Fibroblast of skin of left biceps (primary cell): ENCODE measurements at regions not wholly inside any gene's neighbourhood (a gene's known extent, or its start where the extent isn't known, plus 50 kb on each side); places are given as distances from the start of the nearest gene placed in this dataset.
"Not testable (repeated sequence)": the region's sequence is repeated elsewhere in the genome, so short reads cannot be mapped to it uniquely, and the experiment has no call there.

ENCODE experiments used
- DNase-seq, 2 experiments: peaks; one replicate each; pipeline ENCODE4 v3.0.0-alpha.2; 2013; ENCODE audit warnings: low read depth in 2 of 2

DNA sequence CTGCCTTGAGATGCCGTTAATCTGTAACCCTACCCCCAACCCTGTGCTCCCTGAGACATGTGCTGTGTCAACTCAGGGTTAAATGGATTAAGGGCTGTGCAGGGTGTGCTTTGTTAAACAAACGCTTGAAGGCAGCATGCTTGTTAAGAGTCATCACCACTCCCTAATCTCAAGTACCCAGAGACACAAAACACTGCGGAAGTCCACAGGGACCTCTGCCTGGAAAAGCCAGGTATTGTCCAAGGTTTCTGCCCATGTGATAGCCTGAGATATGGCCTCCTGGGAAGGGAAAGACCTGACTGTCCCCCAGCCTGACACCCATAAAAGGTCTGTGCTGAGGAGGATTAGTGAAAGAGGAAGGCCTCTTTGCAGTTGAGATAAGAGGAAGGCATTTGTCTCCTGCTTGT is 270.8 kb upstream of the FRG2C start:
- not testable (repeated sequence) for DNase-seq

DNA sequence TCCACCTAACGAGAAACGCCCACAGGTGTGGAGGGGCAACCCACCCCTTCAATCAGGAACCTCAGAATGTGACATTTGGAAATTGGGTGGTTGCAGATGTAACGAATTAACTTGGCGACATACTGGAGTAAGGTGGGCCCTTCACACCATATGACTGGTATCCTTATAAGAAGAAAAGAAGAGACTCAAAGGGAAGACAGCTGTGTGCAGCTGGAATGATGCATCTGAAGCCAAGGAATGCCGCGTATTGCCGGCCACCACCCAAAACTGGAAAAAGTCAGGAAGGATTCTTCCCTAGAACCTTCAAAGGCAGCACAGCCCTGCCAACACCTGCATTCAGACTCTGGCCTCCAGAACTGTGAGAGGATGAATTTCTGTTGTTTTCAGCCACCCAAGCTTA is 270.0 kb upstream of the FRG2C start:
- DNase-seq = not testable (repeated sequence)

DNA sequence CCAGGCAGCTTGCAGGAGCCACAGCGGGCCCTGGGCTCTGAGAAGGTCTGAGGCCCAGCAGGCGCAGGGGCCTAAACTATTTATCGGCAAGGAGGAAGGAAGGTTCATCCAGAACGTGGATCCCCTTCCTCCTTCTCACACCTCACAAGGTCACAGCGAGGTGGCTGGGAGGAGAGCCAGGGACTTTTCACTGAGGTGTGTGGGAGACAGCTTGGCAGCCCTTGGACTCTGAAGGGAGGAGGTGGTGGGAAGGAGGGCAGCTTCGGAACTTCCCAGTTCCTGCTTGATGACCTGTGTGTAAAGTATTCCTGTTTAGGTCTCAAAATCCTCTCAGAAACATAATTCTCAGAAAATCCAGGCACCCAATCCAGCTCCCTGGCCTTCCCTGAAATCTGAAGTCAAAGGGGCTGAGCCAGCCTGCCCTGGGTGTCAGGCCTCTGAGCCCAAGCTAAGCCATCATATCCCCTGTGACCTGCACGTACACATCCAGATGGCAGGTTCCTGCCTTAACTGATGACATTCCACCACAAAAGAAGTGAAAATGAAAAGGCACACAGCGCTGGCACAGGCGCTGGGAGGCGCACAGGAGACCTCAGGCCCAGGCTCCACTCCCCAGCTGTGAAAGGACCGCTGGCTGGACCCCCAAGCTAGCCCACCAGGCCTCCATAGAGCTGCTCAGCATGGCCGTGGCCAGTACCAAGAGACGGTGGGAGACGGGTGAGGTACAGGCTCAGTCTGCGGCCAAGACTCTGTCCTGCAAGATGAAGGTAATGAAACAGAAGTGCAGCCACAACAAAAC is 269.4 kb upstream of the FRG2C start:
- not testable (repeated sequence) for DNase-seq

DNA sequence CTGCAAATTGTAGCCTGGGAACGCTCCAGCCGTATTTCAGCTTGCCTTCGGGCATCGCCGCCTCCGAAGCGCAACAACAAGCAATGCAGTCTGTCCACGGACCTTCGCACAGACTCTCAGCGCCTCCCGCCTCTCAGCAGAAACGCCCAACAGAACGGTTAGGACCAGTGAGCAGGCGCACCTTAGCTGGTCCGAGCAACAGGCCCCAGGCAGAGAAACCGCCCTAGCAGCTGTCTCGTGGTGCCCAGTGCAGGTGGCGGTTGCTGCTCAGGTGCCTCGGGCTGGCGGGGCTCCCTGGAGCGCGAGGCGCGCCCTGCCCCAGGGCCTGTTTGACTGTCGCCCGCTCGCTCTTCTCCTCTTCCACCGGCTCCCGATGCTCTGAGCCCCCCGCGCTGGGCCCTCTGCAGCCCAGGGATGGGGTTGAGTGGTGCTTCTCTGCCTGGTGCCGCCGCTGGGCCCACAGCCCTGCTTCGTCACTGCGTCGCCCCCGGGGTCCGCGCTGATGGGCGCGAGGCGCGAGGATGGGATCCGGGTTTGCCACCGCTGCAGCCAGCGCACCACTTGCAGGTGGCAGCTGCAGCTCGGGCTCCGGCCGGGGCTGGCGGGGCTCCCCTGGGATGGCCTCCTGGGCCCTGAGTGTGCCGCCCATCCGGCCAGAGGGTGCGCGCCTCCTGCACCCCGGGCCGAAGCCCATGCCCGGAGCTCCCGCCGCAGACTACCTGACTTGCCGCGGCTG is 268.4 kb upstream of the FRG2C start:
- no peak for DNase-seq

DNA sequence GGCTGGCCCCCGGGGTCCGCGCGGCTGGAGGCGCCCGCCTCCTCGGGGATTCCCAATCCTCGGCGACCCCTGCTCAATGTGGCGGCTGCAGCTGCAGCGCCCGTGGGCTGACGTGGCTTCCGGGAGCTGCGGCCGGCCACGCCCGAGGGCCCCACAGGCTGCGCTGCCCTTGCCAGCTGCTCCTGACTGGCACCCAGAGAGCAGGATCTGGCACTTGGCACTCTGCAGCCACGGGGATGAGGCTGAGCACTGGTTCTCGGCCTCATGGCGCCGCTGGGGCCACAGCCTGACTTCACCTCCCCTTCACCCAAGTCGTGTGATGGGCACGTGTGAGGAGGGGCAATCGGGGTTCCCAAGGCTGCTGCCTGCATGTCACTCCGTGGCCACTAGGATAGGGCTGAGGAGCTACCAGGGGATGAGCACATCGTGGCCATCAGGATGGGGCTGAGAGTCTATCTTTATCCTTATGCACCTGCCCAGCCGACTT is 267.8 kb upstream of the FRG2C start:
- DNase-seq = no peak

DNA sequence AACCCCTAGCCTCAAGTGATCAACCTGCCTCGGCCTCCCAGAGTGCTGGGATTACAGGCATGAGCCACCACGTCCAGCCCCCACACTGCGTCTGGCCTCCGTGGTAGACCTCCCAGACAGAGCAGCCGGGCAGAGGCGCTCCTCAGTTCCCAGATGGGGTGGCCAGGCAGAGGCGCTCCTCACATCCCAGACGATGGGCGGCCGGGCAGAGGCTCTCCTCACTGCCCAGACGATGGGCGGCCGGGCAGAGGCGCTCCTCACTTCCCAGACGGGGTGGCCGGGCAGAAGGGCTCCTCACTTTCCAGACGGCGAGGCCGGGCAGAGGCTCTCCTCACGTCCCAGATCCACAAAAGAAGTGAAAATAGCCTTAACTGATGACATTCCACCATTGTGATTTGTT is 266.6 kb upstream of the FRG2C start:
- not testable (repeated sequence) for DNase-seq

DNA sequence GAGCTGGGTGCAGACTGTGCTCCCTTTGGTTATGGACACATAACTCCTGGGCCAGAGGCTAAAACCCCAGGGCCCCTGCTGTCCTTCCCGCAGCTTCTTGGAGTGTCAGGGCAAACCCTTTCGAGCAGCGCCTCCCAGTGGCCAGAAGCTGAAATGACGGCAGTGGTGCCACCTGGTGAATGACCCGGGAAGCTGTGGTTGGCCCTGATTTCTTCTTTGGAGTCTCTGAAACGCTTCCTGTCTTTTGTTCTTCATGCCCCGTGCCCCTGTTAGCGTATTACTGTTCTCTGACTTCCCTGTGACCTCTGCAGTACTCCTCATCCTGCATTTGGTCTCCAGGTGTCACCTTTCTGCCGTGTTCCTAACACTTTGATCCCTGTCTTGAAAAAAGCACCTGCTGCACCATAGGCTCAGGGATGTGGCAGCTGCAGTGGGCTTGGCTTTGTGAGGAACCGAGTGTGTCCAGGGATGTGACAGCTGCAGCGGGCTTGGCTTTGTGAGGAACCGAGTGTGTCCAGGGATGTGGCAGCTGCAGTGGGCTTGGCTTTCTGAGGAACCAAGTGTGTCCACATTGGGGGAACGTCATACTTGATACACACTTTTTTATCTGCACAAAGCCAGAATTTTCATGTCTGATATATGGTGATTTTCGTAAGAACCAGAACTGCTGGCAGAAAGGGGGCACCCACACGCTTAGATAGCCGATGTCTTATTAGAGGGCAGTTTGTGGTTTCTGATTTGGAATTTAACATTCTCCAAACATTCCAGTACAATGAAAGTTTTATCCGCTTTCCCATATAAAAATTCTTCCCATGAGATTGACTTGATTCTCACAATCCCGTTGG is 241.8 kb upstream of the FRG2C start:
- DNase-seq = not testable (repeated sequence)

DNA sequence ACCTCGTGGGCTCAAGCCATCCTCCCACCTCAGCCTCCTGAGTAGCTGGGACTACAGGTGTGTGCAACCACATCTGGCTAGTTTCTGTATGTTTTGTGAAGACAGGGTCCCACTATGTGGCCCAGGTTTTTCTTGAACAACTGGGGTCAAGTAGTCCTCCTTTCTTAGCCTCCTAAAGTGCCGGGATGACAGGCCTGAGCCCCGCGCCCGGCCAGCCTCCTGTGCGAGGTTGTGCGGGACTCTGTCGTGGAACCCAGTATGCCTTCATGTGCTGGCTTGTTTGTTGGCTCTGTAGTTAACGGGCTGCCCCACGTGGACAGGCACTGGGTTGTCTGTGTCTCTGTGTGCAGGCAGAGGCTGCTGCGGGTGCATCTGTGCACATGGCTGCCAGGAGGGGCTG is 238.7 kb upstream of the FRG2C start:
- DNase-seq = not testable (repeated sequence)

DNA sequence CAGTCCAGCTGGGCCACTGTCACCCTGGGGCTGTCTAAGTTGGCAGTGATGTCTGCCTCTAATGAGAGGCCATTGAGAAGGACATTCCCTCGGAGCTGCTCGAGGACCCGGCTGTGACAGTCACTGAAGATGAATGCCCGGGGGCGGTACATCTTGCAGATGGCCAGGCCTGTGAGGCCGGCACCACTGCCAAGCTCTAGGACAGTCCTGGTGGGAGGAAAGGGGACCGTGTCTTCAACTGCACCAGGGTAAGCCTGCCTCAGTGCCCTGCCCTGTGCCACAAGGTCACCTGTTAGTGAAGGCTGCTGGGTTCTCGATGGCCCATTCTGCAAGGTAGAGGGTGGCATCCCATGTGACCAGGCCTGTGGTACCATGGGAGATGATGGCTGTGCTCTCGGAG is 236.6 kb upstream of the FRG2C start:
- not testable (repeated sequence) for DNase-seq

DNA sequence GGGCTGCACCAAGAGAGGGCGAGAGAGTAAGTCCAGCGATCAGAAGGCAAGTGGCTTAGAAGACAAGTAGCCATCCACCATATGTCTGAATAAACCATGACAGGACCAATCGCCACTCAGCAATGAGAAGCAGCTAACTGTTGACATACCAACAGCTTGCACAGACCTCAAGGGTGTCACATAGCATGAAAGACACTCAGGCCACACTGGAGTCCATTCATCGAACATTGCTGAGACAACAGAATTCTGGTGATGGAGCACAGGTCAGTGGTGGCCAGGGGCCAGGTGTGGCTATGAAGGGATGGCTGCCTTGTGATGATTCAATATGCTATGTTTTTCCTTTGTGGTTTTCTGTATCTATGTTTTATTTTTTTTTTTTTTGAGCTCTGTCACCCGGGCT is 236.2 kb upstream of the FRG2C start:
- DNase-seq = not testable (repeated sequence)

DNA sequence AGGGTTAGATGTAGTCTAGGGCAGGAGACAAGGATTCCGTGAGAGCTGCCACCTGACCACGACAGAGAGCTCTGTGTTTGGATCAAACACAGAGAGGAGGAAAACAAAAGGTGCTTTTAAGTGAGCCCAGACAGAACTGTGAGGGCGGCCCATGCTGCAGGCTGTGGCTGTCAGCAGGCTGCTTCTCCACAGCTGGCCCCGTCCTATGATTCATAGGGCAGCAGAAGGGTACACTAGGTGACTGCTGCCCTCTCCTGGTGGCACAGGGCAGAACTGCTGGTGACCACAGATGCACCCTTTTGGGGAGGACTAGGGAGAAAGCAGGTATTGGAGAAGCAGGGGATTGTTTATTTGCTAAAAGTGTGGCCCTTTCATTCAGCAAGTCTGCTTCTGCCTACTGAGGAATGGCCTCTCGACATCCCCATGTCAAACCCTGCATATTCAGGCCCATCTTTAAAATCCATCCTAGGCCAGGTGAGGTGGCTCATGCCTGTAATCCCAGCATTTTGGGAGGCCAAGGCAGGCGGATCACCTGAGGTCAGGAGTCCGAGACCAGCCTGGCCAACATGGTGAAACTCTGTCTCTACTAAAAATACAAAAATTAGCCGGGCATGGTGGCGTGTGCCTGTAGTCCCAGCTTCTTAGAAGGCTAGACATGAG is 234.4 kb upstream of the FRG2C start:
- peak in 1 of 2 experiments; percentile 18 for DNase-seq

DNA sequence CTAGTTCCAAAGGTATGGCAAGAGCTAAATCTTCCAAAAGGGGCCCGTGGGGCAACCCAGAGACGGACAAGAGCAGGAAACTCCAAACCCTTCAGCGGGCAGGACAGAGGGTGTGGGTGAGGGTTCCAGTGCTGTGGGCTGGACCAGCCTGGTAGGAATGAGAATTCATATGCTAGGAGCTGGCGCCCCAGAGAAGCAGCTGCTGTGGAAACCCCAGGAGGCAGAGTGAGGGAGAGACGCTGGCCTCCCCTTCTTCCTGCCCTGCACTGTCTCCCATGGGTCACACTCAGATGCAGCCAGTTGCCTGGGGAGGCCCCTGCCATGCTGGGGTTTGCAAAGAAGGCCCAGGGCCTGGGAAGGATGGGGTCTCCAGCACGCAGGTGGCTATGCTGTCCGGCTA is 233.7 kb upstream of the FRG2C start:
- DNase-seq = not testable (repeated sequence)

DNA sequence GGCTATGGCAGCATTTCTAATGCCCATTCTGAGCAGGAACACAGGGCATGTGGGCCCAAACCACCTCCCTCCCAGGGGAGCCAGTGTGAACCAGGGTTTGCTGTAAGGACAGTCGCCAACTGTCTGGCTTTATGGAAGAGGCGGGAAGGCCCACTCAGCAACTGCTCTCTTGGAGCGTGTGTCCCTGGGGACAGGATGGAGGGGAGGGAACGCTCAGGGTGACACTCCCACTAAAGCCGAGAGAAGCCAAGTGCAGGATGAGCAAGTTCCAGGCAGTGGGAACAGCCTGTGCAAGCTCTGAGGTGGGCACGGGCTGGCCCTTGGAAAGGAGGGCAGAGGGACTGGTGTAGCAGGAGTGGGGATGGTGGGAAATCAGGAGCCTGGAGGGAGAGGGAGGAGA is 233.0 kb upstream of the FRG2C start:
- not testable (repeated sequence) for DNase-seq

DNA sequence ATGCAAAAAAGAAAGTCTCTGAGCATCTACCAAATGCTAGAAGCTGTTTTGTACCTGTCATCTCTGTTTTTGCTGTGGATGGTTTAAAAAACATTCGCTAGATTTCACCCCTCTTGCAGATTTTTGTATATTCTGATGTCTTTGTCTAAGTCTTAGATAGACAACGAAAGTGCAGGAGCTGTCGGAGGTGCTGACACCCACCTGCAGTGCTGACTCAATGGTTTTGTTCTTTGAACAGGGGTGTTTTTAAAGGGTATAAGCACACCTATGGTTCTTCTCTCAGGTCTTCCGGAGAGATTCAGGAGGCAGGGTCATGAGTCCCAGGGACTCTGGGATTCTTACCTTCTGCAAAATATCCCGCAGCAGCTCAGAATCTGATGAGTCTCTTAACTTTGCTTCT is 231.7 kb upstream of the FRG2C start:
- not testable (repeated sequence) for DNase-seq

DNA sequence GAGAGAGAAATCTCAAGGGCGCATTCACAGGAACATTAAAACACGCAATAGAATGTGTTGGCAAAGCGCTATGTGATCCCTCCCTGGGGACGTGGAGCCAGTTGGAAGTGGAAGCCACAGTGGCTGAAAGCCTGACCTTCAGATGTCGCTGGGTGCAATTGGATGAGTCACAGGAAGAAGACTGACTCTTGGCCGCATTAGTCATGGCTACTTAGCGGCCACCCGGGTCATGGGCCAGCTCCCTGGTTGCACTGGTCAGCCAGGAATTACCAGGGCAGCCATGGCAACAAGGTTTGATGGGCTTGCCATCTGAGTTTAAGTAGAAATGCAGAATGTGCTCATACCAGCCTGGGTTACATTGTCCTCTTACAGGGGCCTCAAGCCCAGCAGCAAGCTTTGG is 231.2 kb upstream of the FRG2C start:
- peak in 1 of 2 experiments; percentile 23 for DNase-seq

DNA sequence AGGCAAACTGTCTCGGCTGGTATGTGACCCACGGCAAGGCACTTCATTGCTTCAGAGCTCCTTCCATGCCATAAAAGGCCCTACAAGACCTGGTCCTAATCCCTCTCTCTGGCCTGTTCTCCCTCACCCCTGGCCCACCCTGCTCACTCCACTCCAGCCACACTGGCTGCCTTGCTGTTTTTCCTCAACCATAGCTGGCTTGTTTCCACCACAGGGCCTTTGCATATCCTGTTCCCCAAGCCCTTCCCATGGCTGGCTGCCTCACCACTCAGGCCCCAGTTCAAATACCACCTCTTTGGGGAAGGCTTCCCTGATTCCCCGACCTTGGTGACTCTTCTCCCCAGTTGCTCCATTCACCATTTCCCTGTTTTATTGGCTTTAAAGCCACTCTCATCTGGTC is 230.8 kb upstream of the FRG2C start:
- not testable (repeated sequence) for DNase-seq

DNA sequence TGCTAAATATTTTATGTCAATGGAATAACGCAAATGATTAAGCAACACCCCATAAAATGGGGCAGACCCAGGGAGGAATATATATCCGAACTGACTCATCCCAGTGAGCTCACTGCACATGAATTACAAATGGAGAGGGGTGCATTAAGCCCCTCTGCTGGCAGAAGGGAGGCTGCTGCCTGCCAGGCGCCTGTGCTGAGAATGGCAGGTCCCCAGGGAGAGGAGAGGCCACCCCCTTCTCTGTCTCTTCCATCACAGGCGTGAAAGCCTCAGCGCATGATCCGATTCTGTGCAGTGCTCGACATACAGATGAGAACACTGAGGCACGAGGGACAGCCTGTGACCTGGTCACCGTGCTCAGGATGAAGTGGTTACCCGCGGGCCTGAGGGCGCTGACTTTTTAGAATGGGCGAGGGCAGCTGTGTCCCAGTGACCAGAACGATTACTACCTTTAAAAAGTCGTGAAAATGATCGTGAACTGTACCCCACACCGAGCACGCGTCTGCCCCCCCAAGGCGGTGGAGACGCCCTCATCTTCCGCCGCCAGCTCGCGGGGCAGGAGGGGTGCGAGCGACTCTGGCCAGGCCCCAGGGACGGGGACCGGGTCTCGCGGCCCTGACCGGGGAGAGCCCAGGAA is 229.7 kb upstream of the FRG2C start:
- peak; percentile 31 to 45 for DNase-seq

DNA sequence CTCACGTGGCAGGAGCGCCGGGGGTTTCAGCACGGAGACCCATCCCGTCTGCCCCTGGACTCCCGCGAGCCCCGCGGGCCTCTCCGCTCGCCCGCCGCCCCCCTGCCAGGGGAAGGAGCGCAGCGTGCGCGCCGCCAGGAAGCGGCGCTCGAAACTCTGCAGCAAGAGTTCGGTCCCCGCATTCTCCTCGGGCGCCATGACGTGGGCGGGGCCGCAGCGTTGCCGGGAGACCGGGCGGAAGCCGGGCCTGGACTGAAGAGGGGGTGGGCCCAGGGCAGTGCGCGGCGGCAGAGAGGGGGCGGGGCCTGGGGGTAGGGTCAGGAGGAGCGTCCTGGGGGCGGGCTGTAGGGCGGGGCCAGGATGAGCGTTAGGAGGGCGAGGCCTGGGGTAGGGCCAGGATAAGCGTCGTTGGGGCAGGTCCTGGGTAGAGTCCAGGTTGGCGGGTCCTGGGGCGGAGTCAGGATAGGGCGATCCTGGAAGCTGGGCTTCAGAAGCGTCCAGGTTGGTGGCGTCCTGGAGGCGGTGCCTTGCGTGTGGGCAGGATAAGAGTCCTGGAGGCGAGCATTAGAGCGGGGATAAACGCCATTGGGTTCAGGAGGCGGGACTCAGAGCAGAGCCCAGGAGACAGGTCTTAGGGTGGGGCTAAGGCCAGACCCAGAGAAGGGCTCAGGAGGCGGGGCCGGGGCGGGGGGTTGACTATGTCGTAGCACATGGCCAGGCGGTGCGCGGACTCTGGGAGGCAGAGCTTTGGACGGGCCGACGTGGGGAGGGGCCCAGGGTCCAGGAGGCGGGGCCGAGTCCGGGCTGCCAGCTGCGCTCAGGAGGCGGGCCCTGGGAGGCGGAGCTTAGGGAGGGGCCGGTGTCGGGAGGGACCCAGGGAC is 229.0 kb upstream of the FRG2C start:
- DNase-seq = peak; percentile 96 to 97

DNA sequence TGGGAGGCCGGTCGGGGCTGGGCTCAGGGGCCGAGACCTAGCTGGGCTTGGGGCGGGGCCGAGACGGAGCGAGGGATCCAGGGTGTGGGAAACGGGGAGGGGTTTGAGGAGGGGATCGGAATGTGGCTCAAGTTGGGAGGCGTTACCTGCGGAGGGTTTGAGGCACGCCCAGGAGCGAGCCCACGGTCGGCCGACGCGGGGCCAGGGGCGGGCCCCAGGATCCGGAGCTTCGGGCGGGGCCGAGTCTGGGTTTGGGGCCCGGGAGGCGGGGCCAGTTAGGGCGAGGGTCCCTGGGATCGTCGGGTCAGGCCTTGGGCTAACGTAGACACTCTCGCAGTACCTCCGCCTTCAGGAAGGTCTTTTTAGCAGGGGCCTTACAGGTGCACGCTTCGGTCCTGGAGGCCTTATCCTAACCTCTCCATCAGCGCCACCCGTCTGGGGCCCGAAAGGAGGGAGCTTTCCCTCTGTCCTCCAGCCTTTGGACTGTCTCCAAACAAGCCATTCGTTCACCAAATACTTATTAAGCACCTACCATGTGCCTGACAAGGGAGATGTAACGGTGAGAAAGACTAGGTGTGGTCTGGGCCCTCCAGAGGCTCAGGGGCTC is 228.2 kb upstream of the FRG2C start:
- DNase-seq = not testable (repeated sequence)
